Thyroid gland (tissue), 4 donors: ENCODE measurements at regions not wholly inside any gene's neighbourhood (a gene's known extent, or its start where the extent isn't known, plus 50 kb on each side); places are given as distances from the start of the nearest gene placed in this dataset.

ENCODE experiments used
- DNase-seq, 2 donors: peaks; one replicate each; pipeline ENCODE4 v3.0.0-alpha.2; 2019
- H3K27ac ChIP-seq, 3 donors: fragments of 200-600 bp; sonication (generic); 1 replicate in 2 of 3; 2 replicates in 1 of 3; pipeline ENCODE4 v1.5.1; 2016 to 2019; ENCODE audit warnings: mild to moderate bottlenecking in 1 of 3, moderate library complexity in 1 of 3
- H3K27me3 ChIP-seq: fragments of 200-600 bp; sonication (generic); one replicate; pipeline ENCODE4 v1.5.1; 2019
- H3K36me3 ChIP-seq, 2 donors: fragments of 200-600 bp; sonication (generic); one replicate each; pipeline ENCODE4 v1.5.1; 2016 to 2019
- H3K4me1 ChIP-seq, 2 donors: fragments of 200-600 bp; sonication (generic); one replicate each; pipeline ENCODE4 v1.5.1; 2017 to 2019
- H3K4me3 ChIP-seq, 3 donors: fragments of 200-600 bp; sonication (generic); replicated peaks in 1 of 3; 1 replicate in 2 of 3; 2 replicates in 1 of 3; pipeline ENCODE4 v1.5.1; 2016; ENCODE audit warnings: mild to moderate bottlenecking in 1 of 3
- H3K9me3 ChIP-seq: fragments of 200-600 bp; sonication (generic); one replicate; pipeline ENCODE4 v1.5.1; 2017
- CTCF ChIP-seq, 6 experiments: fragments of 200-600 bp in 3 of 6; fragments of 450-650 bp in 3 of 6; sonication (generic) in 3 of 6; IDR thresholded peaks; one replicate each; pipeline ENCODE4 v1.5.1; 2016 to 2019; ENCODE audit warnings: antibody characterized with exemption in 6 of 6, mild to moderate bottlenecking in 2 of 6, inconsistent platforms in 1 of 6, moderate library complexity in 1 of 6
- POLR2A ChIP-seq, 2 donors: fragments of 450-650 bp; IDR thresholded peaks; one replicate each; pipeline ENCODE4 v1.6.1; 2017; ENCODE audit warnings: antibody characterized with exemption in 2 of 2, mild to moderate bottlenecking in 2 of 2, moderate library complexity in 1 of 2
- WGBS, 2 donors: methylation state at CpG; one replicate each; pipeline ENCODE4 v1.1.5; 2017; 5-methylcytosine and 5-hydroxymethylcytosine counted together
- intact Hi-C: fragments of 100-400 bp; cut with DNase I; formaldehyde crosslinking; loops from one replicate; pipeline ENCODE4 v1.15.1; 2023

- TF ChIP-seq CTCF (IDR thresholded peaks at IDR 0.05) (no peak), POLR2A (IDR thresholded peaks at IDR 0.05) (no peak)
- DNase-seq: no peak
- Histone ChIP-seq H3K27me3 (no peaks in the 10 kb centered on the region), H3K4me1 (no peaks in the 10 kb centered on the region), H3K27ac (no peak overlapping the region), H3K4me3 (no peak overlapping the region), H3K9me3 (no peaks in the 10 kb centered on the region), H3K36me3 (no peaks in the 10 kb centered on the region)
- 95 to 100% methylated on average over 3 of the region's 3 CpGs for WGBS, 2 donors
- intact Hi-C loops: no loop called here
Measured at GRCh38 chr16:51009359-51009758, 141.7 kb downstream of the SALL1 start.

GRCh38 chr16:51008607-51009006 is 142.5 kb downstream of the SALL1 start:
- Histone ChIP-seq H3K27ac (no peak overlapping the region), H3K9me3 (no peaks in the 10 kb centered on the region), H3K36me3 (no peaks in the 10 kb centered on the region), H3K4me1 (no peaks in the 10 kb centered on the region), H3K27me3 (no peaks in the 10 kb centered on the region), H3K4me3 (no peak overlapping the region)
- WGBS, 2 donors: 82% methylated on average over 6 of the region's 6 CpGs
- intact Hi-C loops: no loop called here
- DNase-seq: no peak
- TF ChIP-seq POLR2A (IDR thresholded peaks at IDR 0.05) (no peak), CTCF (IDR thresholded peaks at IDR 0.05) (no peak)

DNA sequence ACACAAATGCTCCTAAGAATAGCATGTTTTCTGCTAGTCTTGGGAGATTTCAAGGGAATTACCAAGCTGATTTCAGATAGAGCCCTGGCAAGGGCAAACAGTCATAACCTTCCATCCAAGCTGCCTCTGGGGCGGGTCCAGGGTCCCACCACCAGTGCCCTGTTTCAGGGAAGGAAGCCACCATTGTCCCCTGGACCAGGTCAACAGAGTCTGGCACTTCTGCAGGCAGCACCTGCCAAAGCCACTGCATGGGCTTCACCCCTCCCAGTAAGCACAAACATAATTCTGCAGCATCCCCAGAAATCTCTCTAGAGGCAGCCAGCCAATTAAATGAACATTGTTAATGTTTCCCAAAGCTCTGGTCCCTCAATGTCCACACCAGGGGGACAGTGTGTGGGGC is 143.0 kb downstream of the SALL1 start:
- H3K27ac ChIP-seq: no peak overlapping the region
- H3K4me1 ChIP-seq: no peaks in the 10 kb centered on the region
- H3K4me3 ChIP-seq: no peak overlapping the region
- no peaks in the 10 kb centered on the region for H3K9me3 ChIP-seq
- intact Hi-C loops: no loop called here
- TF ChIP-seq CTCF (IDR thresholded peaks at IDR 0.05) (no peak), POLR2A (IDR thresholded peaks at IDR 0.05) (no peak)
- H3K27me3 ChIP-seq: no peaks in the 10 kb centered on the region
- no peaks in the 10 kb centered on the region for H3K36me3 ChIP-seq
- no peak for DNase-seq
- 71 to 100% methylated on average over 1 of the region's 1 CpG for WGBS, 2 donors

DNA sequence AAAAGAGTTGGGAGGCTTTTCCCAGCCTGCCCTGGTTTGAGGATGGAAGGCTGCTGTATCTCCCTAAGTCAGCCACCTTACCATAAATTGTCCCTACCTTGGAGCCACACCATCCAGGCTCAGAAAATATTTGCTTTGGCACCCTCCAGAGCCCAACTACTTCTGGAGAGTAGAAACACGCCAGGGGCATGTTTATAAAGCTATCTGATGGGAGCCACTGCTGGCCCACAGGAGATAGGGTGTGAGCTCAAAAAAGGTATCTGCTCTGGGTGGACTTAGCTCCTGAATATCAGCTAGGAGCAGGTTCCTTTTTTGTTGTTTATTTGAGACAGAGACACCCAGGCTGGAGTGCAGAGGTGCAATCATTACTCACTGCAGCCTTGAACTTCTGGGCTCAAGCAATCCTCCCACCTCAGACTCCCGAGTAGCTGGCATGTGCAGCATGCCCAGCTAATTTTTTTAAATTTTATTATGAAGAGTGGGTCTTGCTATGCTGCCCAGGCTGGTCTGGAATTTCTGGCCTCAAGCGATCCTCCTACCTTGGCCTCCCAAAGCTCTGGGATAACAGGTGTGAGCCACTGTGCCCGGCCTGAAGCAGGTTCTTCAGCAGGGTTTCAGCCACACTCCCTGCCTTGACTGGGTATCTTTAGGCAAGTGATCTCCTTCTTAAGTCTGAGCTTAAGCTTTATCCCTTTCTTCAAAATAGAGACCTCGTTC is 147.1 kb downstream of the SALL1 start:
- Histone ChIP-seq H3K4me1 (no peaks in the 10 kb centered on the region), H3K27ac (no peak overlapping the region), H3K36me3 (no peaks in the 10 kb centered on the region), H3K9me3 (no peaks in the 10 kb centered on the region), H3K27me3 (no peaks in the 10 kb centered on the region), H3K4me3 (no peak overlapping the region)
- 89 to 95% methylated on average over 5 of the region's 5 CpGs for WGBS, 2 donors
- DNase-seq: no peak
- intact Hi-C loops: no loop called here
- TF ChIP-seq CTCF (IDR thresholded peaks at IDR 0.05) (no peak), POLR2A (IDR thresholded peaks at IDR 0.05) (no peak)

DNA sequence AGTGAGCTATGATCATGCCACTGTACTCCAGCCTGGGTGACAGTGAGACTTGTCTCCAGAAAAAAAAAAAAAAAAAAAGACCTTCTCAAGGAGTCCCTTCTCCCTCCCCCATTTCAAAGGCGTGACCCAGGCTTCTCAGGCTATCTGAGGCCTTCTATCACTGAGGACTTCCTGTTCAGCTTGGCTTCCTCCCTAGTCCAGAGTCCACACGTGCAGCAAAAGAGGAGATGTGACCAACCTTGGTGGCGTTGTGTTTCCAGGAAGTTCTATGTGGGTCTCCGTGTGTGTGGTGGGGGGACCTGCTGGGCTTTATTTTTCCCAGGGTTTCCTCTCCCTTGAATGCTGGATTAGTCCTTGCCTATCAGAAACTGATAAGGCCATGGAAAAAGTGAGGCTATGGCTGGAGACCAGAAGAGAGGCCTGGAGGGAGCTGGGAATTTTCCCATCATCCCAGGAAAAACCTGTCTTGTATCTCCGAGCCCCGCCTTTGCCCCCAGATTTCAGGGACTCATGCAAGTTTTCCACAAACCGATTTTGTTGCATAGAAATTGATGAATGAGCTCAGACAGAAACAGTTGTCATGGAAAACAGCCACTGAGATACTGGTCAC is 148.1 kb downstream of the SALL1 start:
- no peak for DNase-seq
- TF ChIP-seq POLR2A (IDR thresholded peaks at IDR 0.05) (no peak), CTCF (IDR thresholded peaks at IDR 0.05) (no peak)
- no peaks in the 10 kb centered on the region for H3K9me3 ChIP-seq
- H3K4me3 ChIP-seq: no peak overlapping the region
- H3K36me3 ChIP-seq: no peaks in the 10 kb centered on the region
- 80 to 85% methylated on average over 7 of the region's 7 CpGs for WGBS, 2 donors
- no peaks in the 10 kb centered on the region for H3K4me1 ChIP-seq
- intact Hi-C loops: no loop called here
- H3K27me3 ChIP-seq: no peaks in the 10 kb centered on the region
- H3K27ac ChIP-seq: no peak overlapping the region
